ENCODE measurements at regions not wholly inside any gene's neighbourhood (a gene's known extent, or its start where the extent isn't known, plus 50 kb on each side); places are given as distances from the start of the nearest gene placed in this dataset.
A peak's percentile ranks its signal among the peaks of the same experiment; 100 is the strongest.

DNA sequence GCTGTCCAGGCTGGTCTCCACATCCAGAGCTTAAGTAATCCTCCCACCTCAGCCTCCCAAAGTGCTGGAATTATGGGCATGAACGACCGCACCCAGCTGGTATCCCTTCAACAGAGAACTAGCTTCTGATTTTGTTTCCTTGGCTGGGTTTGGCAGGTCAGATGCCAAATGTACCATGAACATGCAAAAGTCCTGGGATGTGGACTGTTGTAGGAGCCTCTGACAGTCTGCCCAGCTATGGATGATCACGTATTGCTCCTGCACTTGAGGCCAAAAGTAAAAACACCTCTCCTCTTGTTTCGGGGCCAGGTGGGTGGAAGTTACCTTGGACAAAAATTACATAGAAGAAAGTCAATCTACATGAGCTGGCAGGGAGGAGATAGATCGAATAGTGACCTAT, 699.5 kb downstream of the TYW1 start:
- H3K4me3 ChIP-seq = no peak overlapping the region
- 85% methylated on average over 5 of the region's 5 CpGs for WGBS
- no peaks in the 10 kb centered on the region for H3K9me3 ChIP-seq
- no peak for DNase-seq (ENCODE audit: low spot score)
- H3K36me3 ChIP-seq = no peaks in the 10 kb centered on the region
- no peaks in the 10 kb centered on the region for H3K4me1 ChIP-seq (replicated peaks)
- TF ChIP-seq POLR2AphosphoS5 (IDR thresholded peaks at IDR 0.05) (no peak), POLR2A (IDR thresholded peaks at IDR 0.05) (no peak)
- TF ChIP-seq, protein P1, sequence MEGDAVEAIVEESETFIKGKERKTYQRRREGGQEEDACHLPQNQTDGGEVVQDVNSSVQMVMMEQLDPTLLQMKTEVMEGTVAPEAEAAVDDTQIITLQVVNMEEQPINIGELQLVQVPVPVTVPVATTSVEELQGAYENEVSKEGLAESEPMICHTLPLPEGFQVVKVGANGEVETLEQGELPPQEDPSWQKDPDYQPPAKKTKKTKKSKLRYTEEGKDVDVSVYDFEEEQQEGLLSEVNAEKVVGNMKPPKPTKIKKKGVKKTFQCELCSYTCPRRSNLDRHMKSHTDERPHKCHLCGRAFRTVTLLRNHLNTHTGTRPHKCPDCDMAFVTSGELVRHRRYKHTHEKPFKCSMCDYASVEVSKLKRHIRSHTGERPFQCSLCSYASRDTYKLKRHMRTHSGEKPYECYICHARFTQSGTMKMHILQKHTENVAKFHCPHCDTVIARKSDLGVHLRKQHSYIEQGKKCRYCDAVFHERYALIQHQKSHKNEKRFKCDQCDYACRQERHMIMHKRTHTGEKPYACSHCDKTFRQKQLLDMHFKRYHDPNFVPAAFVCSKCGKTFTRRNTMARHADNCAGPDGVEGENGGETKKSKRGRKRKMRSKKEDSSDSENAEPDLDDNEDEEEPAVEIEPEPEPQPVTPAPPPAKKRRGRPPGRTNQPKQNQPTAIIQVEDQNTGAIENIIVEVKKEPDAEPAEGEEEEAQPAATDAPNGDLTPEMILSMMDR (IDR thresholded peaks at IDR 0.05) = no peak
- intact Hi-C loops (cut with DNase I) = no loop called here
- no peaks in the 10 kb centered on the region for H3K27me3 ChIP-seq (replicated peaks; ENCODE audit: insufficient read depth)
- H3K27ac ChIP-seq = no peak overlapping the region

DNA sequence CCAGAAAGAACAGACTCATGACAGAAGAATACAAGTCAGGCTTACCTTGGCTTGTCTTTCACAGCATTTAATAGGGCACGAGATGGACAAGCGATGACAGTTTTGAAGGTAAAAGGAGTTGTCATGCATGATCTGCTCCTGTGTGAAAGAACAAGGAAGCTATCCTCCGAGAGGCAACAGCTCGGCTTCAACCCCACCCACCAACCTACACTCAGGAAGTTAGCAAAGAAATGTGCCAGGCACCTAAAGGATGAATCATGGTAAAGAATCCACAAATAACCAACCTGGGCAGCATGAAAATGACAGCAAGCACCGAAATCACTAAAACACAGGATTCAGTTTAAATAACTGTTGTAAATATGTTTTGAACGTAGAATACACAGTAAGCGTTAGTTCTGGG, 700.2 kb downstream of the TYW1 start:
- peak; percentile 41 for DNase-seq (ENCODE audit: low spot score)

DNA sequence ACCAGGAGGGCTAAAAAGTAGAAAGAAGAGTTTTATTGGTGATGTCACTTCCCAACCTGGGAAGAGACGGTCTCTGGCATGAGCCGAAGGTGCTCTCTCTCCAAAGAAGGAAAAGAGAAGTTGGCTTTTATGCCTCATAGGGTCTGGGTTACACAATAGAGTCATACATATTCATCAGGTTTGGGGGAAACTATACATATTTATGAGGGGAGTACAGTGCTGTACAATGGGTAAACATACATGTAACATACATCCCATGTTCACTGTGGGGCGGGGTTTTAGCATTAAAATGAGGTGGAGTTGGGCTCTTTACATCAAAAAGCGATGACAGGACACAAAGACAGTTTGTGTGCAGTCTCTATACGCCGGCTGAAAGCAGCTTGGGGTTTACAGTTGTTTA, 701.7 kb downstream of the TYW1 start:
- DNase-seq (ENCODE audit: low spot score) = no peak
- H3K36me3 ChIP-seq = no peaks in the 10 kb centered on the region
- H3K4me1 ChIP-seq (replicated peaks) = no peaks in the 10 kb centered on the region
- no peaks in the 10 kb centered on the region for H3K27me3 ChIP-seq (replicated peaks; ENCODE audit: insufficient read depth)
- TF ChIP-seq POLR2AphosphoS5 (IDR thresholded peaks at IDR 0.05) = no peak
- TF ChIP-seq, protein P1 (IDR thresholded peaks at IDR 0.05) = no peak
- intact Hi-C loops (cut with DNase I) = no loop called here
- H3K4me3 ChIP-seq = no peak overlapping the region
- no peak overlapping the region for H3K27ac ChIP-seq
- H3K9me3 ChIP-seq = no peaks in the 10 kb centered on the region
- WGBS = 76% methylated on average over 6 of the region's 6 CpGs

More for the DNA sequence above, 700.2 kb downstream of the TYW1 start:
- TF ChIP-seq POLR2A (IDR thresholded peaks at IDR 0.05) = no peak
- TF ChIP-seq POLR2AphosphoS5 (IDR thresholded peaks at IDR 0.05) = peak; percentile 37
- no peaks in the 10 kb centered on the region for H3K27me3 ChIP-seq (replicated peaks; ENCODE audit: insufficient read depth)
- intact Hi-C loops (cut with DNase I) = no loop called here
- no peaks in the 10 kb centered on the region for H3K4me1 ChIP-seq (replicated peaks)
- no peaks in the 10 kb centered on the region for H3K36me3 ChIP-seq
- H3K9me3 ChIP-seq = no peaks in the 10 kb centered on the region
- peak overlapping the region; percentile 6 to 20 for H3K27ac ChIP-seq
- WGBS = 56% methylated on average over 7 of the region's 7 CpGs
- H3K4me3 ChIP-seq = no peak overlapping the region

DNA sequence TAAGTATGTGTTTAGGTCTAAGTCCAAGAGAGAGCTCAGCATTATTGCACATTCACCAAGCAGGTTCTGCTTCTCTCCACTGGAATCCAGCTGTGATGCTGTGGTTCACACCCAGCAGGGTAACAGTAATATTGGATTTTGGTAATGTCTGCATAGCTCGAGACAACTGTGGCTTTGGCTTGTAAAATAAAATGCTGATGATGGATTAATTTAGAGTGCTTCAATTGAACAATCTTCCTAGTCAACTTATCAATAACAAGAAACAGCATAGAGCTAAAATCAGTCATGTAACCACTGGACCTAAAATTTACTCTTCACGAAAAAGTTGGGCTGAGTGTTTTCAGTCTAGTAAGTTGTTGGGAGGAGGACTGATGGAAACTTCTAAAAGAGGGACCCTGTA, 709.2 kb downstream of the TYW1 start:
- Histone ChIP-seq H3K36me3 (no peaks in the 10 kb centered on the region), H3K27me3 (replicated peaks; ENCODE audit: insufficient read depth) (no peaks in the 10 kb centered on the region), H3K27ac (no peak overlapping the region), H3K4me3 (no peak overlapping the region), H3K9me3 (no peaks in the 10 kb centered on the region), H3K4me1 (replicated peaks) (no peaks in the 10 kb centered on the region)
- TF ChIP-seq, protein P1 (IDR thresholded peaks at IDR 0.05) = no peak
- TF ChIP-seq POLR2AphosphoS5 (IDR thresholded peaks at IDR 0.05) (no peak), POLR2A (IDR thresholded peaks at IDR 0.05) (no peak)
- intact Hi-C loops (cut with DNase I) = no loop called here
- no peak for DNase-seq (ENCODE audit: low spot score)
- 75% methylated on average over 2 of the region's 2 CpGs for WGBS

DNA sequence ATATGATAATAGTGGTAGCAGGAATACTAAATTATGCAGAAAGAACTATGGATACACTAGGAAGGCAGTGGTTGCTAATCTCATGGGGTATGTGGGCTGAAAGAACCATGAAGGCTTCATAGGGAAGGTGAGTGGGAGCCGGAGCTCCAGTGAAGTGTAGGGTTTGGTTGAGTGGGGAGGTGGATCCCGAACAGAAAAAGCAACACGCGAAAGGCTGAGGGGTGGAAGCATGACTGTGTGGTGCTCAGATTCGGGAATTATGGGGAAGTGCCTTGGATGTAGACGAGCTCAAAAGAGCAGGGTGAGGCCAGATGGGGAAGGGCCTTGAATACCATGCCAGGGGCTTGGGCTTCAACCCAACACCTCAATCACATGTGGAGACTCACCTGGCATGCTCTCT, 715.1 kb downstream of the TYW1 start:
- no peak overlapping the region for H3K27ac ChIP-seq
- WGBS = 95% methylated on average over 6 of the region's 6 CpGs
- no peaks in the 10 kb centered on the region for H3K9me3 ChIP-seq
- intact Hi-C loops (cut with DNase I) = no loop called here
- no peaks in the 10 kb centered on the region for H3K4me1 ChIP-seq (replicated peaks)
- TF ChIP-seq, protein P1 (IDR thresholded peaks at IDR 0.05) = no peak
- TF ChIP-seq POLR2A (IDR thresholded peaks at IDR 0.05) (no peak), POLR2AphosphoS5 (IDR thresholded peaks at IDR 0.05) (no peak)
- no peaks in the 10 kb centered on the region for H3K27me3 ChIP-seq (replicated peaks; ENCODE audit: insufficient read depth)
- DNase-seq (ENCODE audit: low spot score) = no peak
- H3K36me3 ChIP-seq = no peaks in the 10 kb centered on the region
- H3K4me3 ChIP-seq = no peak overlapping the region
